ENCODE measurements at regions not wholly inside any gene's neighbourhood (a gene's known extent, or its start where the extent isn't known, plus 50 kb on each side); places are given as distances from the start of the nearest gene placed in this dataset.

DNA sequence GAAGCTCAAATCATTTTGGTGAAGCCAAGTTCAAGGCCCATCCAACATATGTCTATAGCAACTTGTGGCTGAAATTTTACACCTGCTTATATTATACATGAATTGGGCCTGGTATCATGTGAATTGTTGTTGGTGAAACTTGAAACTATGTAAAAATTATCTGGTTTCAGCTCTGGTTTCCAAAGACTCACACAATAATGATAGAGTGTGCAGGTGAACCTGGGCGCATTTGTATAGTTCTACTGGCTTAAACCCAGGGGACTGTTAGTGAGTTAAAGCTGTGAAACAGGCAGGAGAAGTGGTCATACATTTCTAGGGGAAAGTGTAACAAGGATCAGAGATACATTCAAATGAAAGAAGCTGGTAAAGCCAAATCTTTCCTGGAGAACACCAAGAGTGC, 627.3 kb downstream of the METTL15 start:
- Histone ChIP-seq H3K27ac (ENCODE audit: low read depth in 2 of 2, low read length in 2 of 2) (no peak overlapping the region), H3K4me3 (ENCODE audit: low read length in 3 of 3) (no peak overlapping the region), H3K9me3 (ENCODE audit: control insufficient read depth in 2 of 3, insufficient read depth in 1 of 3, low read length in 3 of 3) (no peaks in the 10 kb centered on the region), H3K9ac (ENCODE audit: low read length in 3 of 3) (no peak overlapping the region), H3K27me3 (ENCODE audit: control insufficient read depth, insufficient read depth, low read length) (no peaks in the 10 kb centered on the region), H3K36me3 (ENCODE audit: control insufficient read depth in 2 of 3, insufficient read depth in 3 of 3, low read length in 3 of 3) (no peaks in the 10 kb centered on the region), H3K4me1 (ENCODE audit: control insufficient read depth in 2 of 3, insufficient read depth in 2 of 3, low read depth in 1 of 3, low read length in 3 of 3) (no peaks in the 10 kb centered on the region)
- FAIRE-seq (no peak), DNase-seq (no peak)
- intact Hi-C loops (cut with DNase I) = no loop called here
- TF ChIP-seq CTCF (IDR thresholded peaks at IDR 0.05; ENCODE audit: borderline replicate concordance, extremely low read depth, insufficient read depth) = no peak

GRCh38 chr11:28730889-28731288, 622.7 kb downstream of the METTL15 start:
- FAIRE-seq (no peak), DNase-seq (no peak)
- Histone ChIP-seq H3K27me3 (ENCODE audit: control insufficient read depth, insufficient read depth, low read length) (no peaks in the 10 kb centered on the region), H3K36me3 (ENCODE audit: control insufficient read depth in 2 of 3, insufficient read depth in 3 of 3, low read length in 3 of 3) (no peaks in the 10 kb centered on the region), H3K9me3 (ENCODE audit: control insufficient read depth in 2 of 3, insufficient read depth in 1 of 3, low read length in 3 of 3) (no peaks in the 10 kb centered on the region), H3K4me3 (ENCODE audit: low read length in 3 of 3) (no peak overlapping the region), H3K9ac (ENCODE audit: low read length in 3 of 3) (no peak overlapping the region), H3K27ac (ENCODE audit: low read depth in 2 of 2, low read length in 2 of 2) (no peak overlapping the region), H3K4me1 (ENCODE audit: control insufficient read depth in 2 of 3, insufficient read depth in 2 of 3, low read depth in 1 of 3, low read length in 3 of 3) (no peaks in the 10 kb centered on the region)
- no peak for TF ChIP-seq CTCF (IDR thresholded peaks at IDR 0.05; ENCODE audit: borderline replicate concordance, extremely low read depth, insufficient read depth)
- intact Hi-C loops (cut with DNase I) = no loop called here

- no peak overlapping the region for H3K9ac ChIP-seq (ENCODE audit: low read length in 3 of 3)
- intact Hi-C loops (cut with DNase I) = no loop called here
- FAIRE-seq = no peak
- no peak for DNase-seq
- no peaks in the 10 kb centered on the region for H3K9me3 ChIP-seq (ENCODE audit: control insufficient read depth in 2 of 3, insufficient read depth in 1 of 3, low read length in 3 of 3)
- no peak overlapping the region for H3K4me3 ChIP-seq (ENCODE audit: low read length in 3 of 3)
- no peaks in the 10 kb centered on the region for H3K27me3 ChIP-seq (ENCODE audit: control insufficient read depth, insufficient read depth, low read length)
- H3K27ac ChIP-seq (ENCODE audit: low read depth in 2 of 2, low read length in 2 of 2) = no peak overlapping the region
- no peaks in the 10 kb centered on the region for H3K4me1 ChIP-seq (ENCODE audit: control insufficient read depth in 2 of 3, insufficient read depth in 2 of 3, low read depth in 1 of 3, low read length in 3 of 3)
- TF ChIP-seq CTCF (IDR thresholded peaks at IDR 0.05; ENCODE audit: borderline replicate concordance, extremely low read depth, insufficient read depth) = no peak
- H3K36me3 ChIP-seq (ENCODE audit: control insufficient read depth in 2 of 3, insufficient read depth in 3 of 3, low read length in 3 of 3) = no peaks in the 10 kb centered on the region
Measured at GRCh38 chr11:28730336-28730735, 622.1 kb downstream of the METTL15 start.

GRCh38 chr11:28729339-28729738, 621.2 kb downstream of the METTL15 start:
- no peak for FAIRE-seq
- Histone ChIP-seq H3K9me3 (ENCODE audit: control insufficient read depth in 2 of 3, insufficient read depth in 1 of 3, low read length in 3 of 3) (no peaks in the 10 kb centered on the region), H3K4me1 (ENCODE audit: control insufficient read depth in 2 of 3, insufficient read depth in 2 of 3, low read depth in 1 of 3, low read length in 3 of 3) (no peaks in the 10 kb centered on the region), H3K4me3 (ENCODE audit: low read length in 3 of 3) (no peak overlapping the region), H3K27ac (ENCODE audit: low read depth in 2 of 2, low read length in 2 of 2) (no peak overlapping the region), H3K9ac (ENCODE audit: low read length in 3 of 3) (no peak overlapping the region), H3K27me3 (ENCODE audit: control insufficient read depth, insufficient read depth, low read length) (no peaks in the 10 kb centered on the region), H3K36me3 (ENCODE audit: control insufficient read depth in 2 of 3, insufficient read depth in 3 of 3, low read length in 3 of 3) (no peaks in the 10 kb centered on the region)
- DNase-seq = peak in 1 of 5 donors; percentile 52
- no peak for TF ChIP-seq CTCF (IDR thresholded peaks at IDR 0.05; ENCODE audit: borderline replicate concordance, extremely low read depth, insufficient read depth)
- intact Hi-C loops (cut with DNase I) = no loop called here

All from kidney (tissue), 13 donors.